Right atrium auricular region (tissue), 2 donors: ENCODE measurements at regions not wholly inside any gene's neighbourhood (a gene's known extent, or its start where the extent isn't known, plus 50 kb on each side); places are given as distances from the start of the nearest gene placed in this dataset.

Experiments used
- DNase-seq: peaks from one replicate; pipeline ENCODE4 v3.0.0-alpha.2; 2019; ENCODE audit warnings: low spot score
- H3K27ac ChIP-seq, 2 donors: fragments of 200-600 bp; sonication (generic); 1 replicate in 1 of 2; 2 replicates in 1 of 2; pipeline ENCODE4 v1.5.1; 2016 to 2019
- H3K27me3 ChIP-seq, 2 donors: fragments of 200-600 bp; sonication (generic); one replicate each; pipeline versions ENCODE4 v1.5.1 to v1.6.0; 2017 to 2019
- H3K36me3 ChIP-seq: fragments of 200-600 bp; sonication (generic); one replicate; pipeline ENCODE4 v1.5.1; 2016
- H3K4me1 ChIP-seq, 2 donors: fragments of 200-600 bp; sonication (generic); one replicate each; pipeline versions ENCODE4 v1.5.1 to v1.6.0; 2017 to 2019
- H3K4me3 ChIP-seq, 2 donors: fragments of 200-600 bp; sonication (generic); 1 replicate in 1 of 2; 2 replicates in 1 of 2; pipeline ENCODE4 v1.5.1; 2017 to 2019; ENCODE audit warnings: mild to moderate bottlenecking in 1 of 2, moderate library complexity in 1 of 2
- H3K9me3 ChIP-seq, 2 donors: fragments of 200-600 bp; sonication (generic); one replicate each; pipeline ENCODE4 v1.5.1; 2019
- TF ChIP-seq, protein P1 (sequence below), 2 donors: fragments of 200-600 bp; sonication (generic); IDR thresholded peaks; one replicate each; pipeline ENCODE4 v1.5.1; 2019; ENCODE audit warnings: antibody characterized with exemption in 2 of 2

DNA sequence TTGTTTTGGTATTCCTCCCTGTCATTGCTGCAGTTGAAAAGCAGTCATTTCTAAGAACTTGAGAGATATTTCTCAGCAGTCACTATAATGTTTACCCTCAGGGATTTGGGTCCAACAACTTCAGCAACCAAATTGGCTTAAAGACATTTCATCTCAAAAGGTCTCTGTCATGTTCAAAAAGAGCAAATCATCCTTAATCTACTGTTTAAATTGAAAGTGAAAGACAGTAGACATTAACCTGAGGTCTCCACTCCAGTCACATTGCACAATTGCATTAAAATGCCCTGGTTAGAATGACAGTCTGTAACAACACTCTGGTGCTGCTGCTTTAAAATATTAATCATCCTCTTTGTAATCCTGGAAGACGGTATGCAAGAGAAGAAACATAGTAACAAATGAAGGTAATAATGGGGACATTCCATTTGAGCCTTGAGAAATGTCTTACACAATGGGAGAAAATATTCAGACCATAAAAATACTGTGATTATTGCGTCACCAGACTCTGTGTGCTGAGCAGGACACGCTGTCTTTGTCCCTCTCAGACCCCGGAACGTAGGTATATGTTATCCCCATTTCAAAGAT lies 90.2 kb upstream of the UNC5C start:
- TF ChIP-seq, protein P1, sequence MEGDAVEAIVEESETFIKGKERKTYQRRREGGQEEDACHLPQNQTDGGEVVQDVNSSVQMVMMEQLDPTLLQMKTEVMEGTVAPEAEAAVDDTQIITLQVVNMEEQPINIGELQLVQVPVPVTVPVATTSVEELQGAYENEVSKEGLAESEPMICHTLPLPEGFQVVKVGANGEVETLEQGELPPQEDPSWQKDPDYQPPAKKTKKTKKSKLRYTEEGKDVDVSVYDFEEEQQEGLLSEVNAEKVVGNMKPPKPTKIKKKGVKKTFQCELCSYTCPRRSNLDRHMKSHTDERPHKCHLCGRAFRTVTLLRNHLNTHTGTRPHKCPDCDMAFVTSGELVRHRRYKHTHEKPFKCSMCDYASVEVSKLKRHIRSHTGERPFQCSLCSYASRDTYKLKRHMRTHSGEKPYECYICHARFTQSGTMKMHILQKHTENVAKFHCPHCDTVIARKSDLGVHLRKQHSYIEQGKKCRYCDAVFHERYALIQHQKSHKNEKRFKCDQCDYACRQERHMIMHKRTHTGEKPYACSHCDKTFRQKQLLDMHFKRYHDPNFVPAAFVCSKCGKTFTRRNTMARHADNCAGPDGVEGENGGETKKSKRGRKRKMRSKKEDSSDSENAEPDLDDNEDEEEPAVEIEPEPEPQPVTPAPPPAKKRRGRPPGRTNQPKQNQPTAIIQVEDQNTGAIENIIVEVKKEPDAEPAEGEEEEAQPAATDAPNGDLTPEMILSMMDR (IDR thresholded peaks at IDR 0.05), result no peak
- Histone ChIP-seq H3K36me3 (no peaks in the 10 kb centered on the region), H3K9me3 (no peaks in the 10 kb centered on the region), H3K27me3 (no peaks in the 10 kb centered on the region), H3K4me1 (no peaks in the 10 kb centered on the region), H3K27ac (no peak overlapping the region), H3K4me3 (no peak overlapping the region)
- no peak for DNase-seq

DNA sequence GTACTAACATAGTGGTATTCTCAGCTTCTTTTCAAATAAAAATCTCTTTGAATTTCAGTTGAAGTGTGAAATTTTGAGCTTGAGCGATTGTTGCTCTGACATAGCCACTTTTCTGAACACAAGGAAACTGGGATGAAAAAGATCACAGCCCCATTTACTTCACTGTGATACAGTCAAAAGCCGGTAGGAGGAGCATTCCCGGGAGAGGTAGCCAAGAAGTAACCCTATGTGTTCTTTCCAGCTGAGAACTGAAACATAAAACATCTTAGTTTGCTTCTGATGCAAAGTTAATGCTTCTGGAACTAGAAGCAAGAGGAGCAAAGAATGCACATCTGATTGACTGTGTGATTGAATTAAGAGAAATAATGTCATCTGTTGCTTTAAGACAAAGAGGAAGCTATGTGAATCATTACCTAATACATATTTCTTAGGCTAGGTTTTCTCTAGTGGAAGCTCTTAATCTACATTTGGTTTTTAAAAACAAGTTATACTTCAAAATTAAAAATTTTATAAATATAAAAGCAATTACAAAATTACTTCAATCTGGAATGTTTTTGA lies 88.3 kb upstream of the UNC5C start:
- no peaks in the 10 kb centered on the region for H3K36me3 ChIP-seq
- TF ChIP-seq, protein P1 (IDR thresholded peaks at IDR 0.05), result peak in 1 of 2 donors; percentile 35
- H3K4me1 ChIP-seq, result no peaks in the 10 kb centered on the region
- H3K4me3 ChIP-seq, result no peak overlapping the region
- no peak overlapping the region for H3K27ac ChIP-seq
- H3K9me3 ChIP-seq, result no peaks in the 10 kb centered on the region
- DNase-seq, result no peak
- H3K27me3 ChIP-seq, result no peaks in the 10 kb centered on the region

DNA sequence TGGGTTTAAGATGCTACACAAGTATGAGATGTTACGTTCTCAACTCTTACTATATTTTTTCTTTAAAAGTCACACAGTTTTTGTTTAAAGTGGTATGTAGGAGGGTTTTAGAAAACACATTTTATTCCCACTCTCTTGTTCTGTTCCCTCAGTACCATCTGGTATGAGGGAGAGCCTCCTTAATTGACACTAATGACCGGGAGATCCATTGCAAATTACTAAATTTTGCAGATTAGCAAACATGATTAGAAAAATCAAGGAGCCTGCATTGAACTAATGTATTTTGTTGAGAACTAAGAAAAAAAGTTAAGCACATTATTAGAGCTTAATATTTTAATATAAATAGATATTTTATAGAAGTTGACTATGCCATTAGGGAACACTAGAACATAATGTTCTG lies 87.3 kb upstream of the UNC5C start:
- Histone ChIP-seq H3K27me3 (no peaks in the 10 kb centered on the region), H3K4me1 (no peaks in the 10 kb centered on the region), H3K4me3 (no peak overlapping the region), H3K27ac (no peak overlapping the region), H3K36me3 (no peaks in the 10 kb centered on the region), H3K9me3 (no peaks in the 10 kb centered on the region)
- no peak for DNase-seq
- TF ChIP-seq, protein P1 (IDR thresholded peaks at IDR 0.05), result no peak

DNA sequence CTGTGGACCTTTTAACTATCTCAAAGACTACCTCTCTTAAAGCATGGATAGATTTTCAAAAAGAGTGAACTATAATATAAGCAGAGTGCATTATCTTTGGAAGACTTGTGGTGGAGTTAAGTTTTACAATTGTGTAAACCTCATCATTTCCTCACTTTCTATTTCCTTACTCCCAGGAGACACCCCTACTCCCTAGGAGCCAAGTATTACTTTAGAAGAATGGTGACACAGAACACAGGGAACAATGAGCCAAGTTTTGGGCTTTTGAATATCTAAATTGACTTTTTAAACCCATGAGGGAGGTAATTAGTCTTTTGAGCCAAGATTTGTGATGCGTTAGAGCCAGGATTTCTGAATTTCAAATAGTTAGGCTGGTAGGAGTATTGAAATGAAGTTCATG lies 78.9 kb upstream of the UNC5C start:
- TF ChIP-seq, protein P1 (IDR thresholded peaks at IDR 0.05), result no peak
- Histone ChIP-seq H3K4me3 (no peak overlapping the region), H3K4me1 (no peaks in the 10 kb centered on the region), H3K9me3 (no peaks in the 10 kb centered on the region), H3K27ac (no peak overlapping the region), H3K27me3 (no peaks in the 10 kb centered on the region), H3K36me3 (no peaks in the 10 kb centered on the region)
- no peak for DNase-seq

DNA sequence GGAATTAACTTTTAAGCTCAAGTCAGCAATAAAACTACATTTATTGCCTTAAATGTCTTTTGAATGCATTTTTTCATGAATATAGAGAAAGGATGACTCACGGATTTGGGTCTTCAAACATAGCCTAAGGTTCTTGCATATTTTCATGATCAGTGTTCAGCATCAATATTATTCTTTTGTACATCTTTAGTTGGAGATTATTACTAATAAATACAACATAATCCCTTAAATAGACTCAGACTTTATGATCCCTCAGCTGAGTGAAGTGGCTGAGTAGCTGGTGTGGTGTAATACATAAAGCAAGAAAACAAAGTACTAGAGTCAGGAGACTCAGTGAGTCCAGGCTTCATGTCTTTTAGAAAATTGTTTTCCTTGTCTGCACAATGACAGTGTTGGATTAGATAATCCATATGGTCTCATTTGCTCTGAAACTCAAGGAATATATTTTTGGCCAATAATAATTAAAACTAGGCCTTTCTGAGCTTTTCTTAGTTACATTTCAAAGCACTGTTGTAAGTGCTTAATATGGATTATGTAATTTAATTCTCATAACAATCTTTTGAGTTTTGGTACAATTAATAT lies 78.3 kb upstream of the UNC5C start:
- no peaks in the 10 kb centered on the region for H3K27me3 ChIP-seq
- H3K27ac ChIP-seq, result no peak overlapping the region
- no peaks in the 10 kb centered on the region for H3K4me1 ChIP-seq
- H3K4me3 ChIP-seq, result no peak overlapping the region
- no peak for DNase-seq
- H3K36me3 ChIP-seq, result no peaks in the 10 kb centered on the region
- TF ChIP-seq, protein P1 (IDR thresholded peaks at IDR 0.05), result no peak
- H3K9me3 ChIP-seq, result no peaks in the 10 kb centered on the region

DNA sequence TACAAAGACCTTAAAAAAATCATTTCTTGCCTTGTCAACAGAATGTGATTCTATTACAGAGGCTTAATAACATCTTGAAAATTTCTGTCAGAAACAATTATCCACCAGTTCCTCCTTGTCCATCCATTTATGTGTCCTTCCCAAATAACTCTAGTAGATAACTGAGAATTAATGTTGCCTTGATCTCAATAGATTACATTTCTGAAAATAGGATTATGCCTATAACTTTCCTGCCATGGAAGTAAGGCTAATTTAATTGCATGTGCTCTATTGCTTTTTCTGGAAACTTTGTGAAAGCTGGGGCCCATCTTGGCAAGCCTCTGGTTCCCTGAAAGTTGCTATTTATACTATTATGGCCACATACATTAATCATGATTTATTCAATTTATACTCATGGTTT lies 76.2 kb upstream of the UNC5C start:
- DNase-seq, result no peak
- H3K36me3 ChIP-seq, result no peaks in the 10 kb centered on the region
- TF ChIP-seq, protein P1 (IDR thresholded peaks at IDR 0.05), result no peak
- no peaks in the 10 kb centered on the region for H3K27me3 ChIP-seq
- H3K27ac ChIP-seq, result no peak overlapping the region
- no peaks in the 10 kb centered on the region for H3K4me1 ChIP-seq
- H3K9me3 ChIP-seq, result no peaks in the 10 kb centered on the region
- no peak overlapping the region for H3K4me3 ChIP-seq
